GM19328 (cell line): ENCODE measurements at regions not wholly inside any gene's neighbourhood (a gene's known extent, or its start where the extent isn't known, plus 50 kb on each side); places are given as distances from the start of the nearest gene placed in this dataset.

Experiments used
- ATAC-seq: cut with Tn5 transposase; IDR thresholded peaks from one replicate; pipeline ENCODE4 v1.9.1; 2021; ENCODE audit warnings: mild to moderate bottlenecking, moderate library complexity; ENCODE audit not compliant: unreplicated experiment

- no peak for ATAC-seq
Measured at GRCh38 chr9:11312966-11313365, 700.2 kb upstream of the PTPRD start.

GRCh38 chr9:11318946-11319345 is 706.1 kb upstream of the PTPRD start:
- no peak for ATAC-seq

DNA sequence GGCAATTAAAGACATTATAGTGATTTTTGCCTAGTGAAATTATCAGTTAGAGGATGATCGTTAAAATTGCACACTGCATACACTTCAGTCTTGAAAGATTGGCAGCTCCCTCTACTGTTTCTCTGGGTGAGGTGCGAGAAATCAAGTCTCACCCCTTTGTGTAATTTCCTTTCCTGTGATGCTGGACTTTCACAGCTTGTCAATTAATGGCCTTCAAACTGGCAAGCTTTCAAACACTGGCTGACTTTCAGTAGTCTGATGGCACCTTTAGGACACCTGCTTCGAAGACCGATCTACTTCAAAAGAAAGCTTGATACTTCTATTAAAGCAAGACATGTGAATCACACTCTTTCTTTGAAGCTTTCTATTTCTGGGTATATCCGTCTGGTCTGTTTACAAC is 706.7 kb upstream of the PTPRD start:
- no peak for ATAC-seq

DNA sequence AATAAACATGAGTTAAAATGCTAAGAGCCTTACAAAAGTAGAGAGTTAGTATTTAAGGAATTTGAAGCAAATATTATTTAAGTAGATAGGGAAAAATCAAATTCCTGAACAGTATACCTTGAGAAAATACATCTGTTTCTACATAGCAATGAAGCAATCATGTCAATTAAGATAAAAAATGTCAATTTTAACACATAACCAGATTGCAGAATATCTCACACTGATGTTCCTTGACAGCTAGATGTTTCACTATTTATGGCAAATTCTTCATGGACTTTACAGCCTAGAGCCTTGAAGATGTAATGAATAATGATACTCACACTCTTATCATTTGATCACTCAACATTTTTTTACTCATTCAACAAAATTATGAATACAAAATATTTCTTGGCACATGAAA is 708.2 kb upstream of the PTPRD start:
- no peak for ATAC-seq

DNA sequence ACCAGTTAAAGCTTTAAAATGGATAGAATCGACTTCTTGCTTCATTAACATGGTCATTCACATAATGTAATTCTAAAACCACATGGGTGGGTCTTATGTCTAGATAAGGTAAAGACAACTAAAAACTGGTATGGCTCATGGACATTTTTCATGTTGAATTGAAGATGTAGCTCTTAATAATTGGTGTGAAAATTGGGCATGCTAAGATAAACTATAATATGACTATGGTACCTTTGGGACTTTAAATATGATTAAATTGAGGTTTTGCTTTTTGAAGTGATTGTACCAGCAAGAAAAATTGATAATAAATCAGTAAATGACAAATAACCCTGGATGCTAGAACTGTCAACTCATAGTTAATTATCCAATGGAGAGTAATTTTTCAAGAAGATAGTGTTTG is 710.7 kb upstream of the PTPRD start:
- no peak for ATAC-seq

- no peak for ATAC-seq
Measured at GRCh38 chr9:11326231-11326630, 713.4 kb upstream of the PTPRD start.

GRCh38 chr9:11328326-11328725 is 715.5 kb upstream of the PTPRD start:
- no peak for ATAC-seq

- ATAC-seq, result no peak
Measured at GRCh38 chr9:11335011-11335410, 722.2 kb upstream of the PTPRD start.

- peak; percentile 93 for ATAC-seq
Measured at GRCh38 chr9:11338130-11338529, 725.3 kb upstream of the PTPRD start.

DNA sequence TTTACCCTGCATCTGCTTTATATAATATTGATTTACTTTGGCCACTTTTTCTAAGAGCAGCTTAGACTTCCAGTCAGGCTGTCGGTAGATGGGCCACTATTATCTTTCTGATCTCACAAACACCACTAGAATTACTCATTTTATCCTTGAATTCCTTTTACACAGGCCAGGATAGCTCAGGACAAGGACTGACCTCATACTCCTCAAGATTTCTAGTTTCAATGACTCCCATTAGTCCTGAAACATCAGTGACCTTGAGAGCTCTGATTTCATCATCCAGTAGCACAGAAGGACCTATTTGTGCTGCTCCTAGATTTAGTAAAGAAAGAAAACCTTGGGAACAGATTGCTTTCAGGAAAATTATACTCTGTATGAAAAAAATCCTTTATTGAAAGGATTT is 727.9 kb upstream of the PTPRD start:
- no peak for ATAC-seq

- ATAC-seq, result no peak
Measured at GRCh38 chr9:11347437-11347836, 734.6 kb upstream of the PTPRD start.

- ATAC-seq, result no peak
Measured at GRCh38 chr9:11348366-11348765, 735.6 kb upstream of the PTPRD start.

GRCh38 chr9:11349187-11349586 is 736.4 kb upstream of the PTPRD start:
- no peak for ATAC-seq

DNA sequence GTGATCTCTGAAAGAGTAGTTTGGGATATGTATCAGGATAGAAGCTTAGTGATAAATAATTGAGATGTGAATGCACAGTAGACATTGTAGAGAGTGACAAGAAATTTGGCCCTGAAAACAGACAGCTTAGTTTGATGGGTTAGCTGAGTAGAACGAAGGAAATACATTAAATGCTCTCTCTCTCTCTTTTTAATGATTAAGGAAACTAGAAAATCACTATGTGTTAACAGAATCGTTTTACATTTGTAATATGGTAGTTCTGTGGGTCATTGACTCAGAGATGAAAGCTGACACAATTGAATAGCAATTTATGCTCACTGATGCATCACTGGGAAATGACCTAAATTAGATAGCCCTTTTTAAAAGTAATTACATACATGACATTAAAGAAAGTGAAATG is 739.8 kb upstream of the PTPRD start:
- no peak for ATAC-seq

DNA sequence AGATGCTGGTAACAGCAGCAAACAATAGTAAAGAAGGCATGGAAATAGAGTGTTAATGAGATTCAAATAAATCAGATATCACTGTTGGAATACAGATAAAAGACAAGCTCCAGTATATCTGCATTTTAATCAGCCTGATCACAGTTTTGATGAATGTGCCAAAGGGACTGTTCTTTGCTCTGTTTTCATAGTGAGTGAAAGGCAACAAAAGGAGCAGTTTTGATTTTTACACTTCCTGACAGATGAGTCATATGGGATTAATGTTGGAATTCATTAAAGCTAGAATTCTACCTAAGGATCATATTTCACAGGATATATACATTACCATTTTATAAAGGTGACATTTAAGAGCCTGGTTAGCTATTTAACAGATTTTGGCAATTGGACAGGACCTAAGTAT is 743.3 kb upstream of the PTPRD start:
- no peak for ATAC-seq

- no peak for ATAC-seq
Measured at GRCh38 chr9:11366585-11367129, 753.9 kb upstream of the PTPRD start.

GRCh38 chr9:11374926-11375325 is 762.1 kb upstream of the PTPRD start:
- ATAC-seq, result no peak

GRCh38 chr9:11402621-11403020 is 789.8 kb upstream of the PTPRD start:
- ATAC-seq, result no peak

- no peak for ATAC-seq
Measured at GRCh38 chr9:11414241-11414640, 801.4 kb upstream of the PTPRD start.

GRCh38 chr9:11417782-11418181 is 805.0 kb upstream of the PTPRD start:
- no peak for ATAC-seq

DNA sequence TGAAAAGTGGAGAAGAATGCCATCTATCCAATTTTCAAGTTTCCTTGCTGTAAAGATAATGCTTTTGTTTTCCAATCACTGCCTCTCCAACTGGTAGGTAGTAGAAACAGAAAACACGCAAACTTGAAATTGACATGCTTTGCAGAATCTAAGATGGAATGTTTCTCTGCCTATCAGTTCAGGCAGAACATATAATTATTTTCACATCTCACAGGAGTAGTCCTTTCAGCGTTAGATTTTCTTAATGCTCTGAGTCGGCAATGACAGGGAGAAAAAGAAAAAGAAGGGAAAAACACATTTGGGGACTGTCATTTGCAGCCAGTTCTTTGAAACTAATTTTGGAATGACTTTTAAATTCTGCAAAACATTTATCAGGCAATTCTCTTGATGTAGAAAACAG is 818.7 kb upstream of the PTPRD start:
- ATAC-seq, result no peak

DNA sequence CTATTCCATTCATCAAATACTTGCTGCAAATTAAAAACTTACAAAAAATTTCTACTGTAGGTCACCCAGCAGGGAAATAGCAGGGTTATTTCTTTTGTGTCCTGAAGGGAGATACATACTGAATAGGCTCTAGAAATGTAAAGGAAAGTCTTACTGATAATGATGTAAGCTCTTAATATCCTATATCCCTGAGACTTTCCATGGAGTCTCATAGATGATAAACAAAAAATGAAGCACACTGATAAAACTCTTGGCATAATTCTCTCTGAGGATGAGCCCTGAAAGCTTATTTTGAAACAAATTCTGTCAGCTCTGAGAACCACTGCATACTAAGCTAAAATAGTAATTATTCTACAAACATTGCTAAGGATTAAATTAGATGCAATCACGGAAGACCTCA is 819.6 kb upstream of the PTPRD start:
- ATAC-seq, result no peak

- ATAC-seq, result no peak
Measured at GRCh38 chr9:11443631-11444030, 830.8 kb upstream of the PTPRD start.
